HG03175 (cell line): ENCODE measurements at regions not wholly inside any gene's neighbourhood (a gene's known extent, or its start where the extent isn't known, plus 50 kb on each side); places are given as distances from the start of the nearest gene placed in this dataset.

Source experiments
- ATAC-seq: cut with Tn5 transposase; IDR thresholded peaks from one replicate; pipeline ENCODE4 v1.9.1; 2021; ENCODE audit warnings: mild to moderate bottlenecking, moderate library complexity; ENCODE audit not compliant: unreplicated experiment

DNA sequence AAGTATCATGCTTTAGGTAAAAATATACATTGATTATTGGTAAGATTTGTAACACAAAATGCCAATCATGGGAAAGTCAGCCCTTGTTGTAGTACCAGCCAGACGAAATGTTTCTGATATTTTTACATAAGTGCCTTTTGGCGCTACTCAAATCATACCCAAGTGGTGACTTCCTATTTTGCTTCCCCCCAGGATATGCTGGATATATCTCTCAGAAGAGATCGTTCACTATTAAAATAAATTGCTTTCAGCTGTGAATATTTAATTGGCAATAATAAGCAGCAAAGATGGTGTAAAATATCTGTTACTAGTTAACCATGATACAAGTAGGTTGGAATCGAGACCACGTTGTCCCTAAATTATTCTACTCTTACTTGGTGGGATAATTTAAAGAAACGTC, 909.2 kb upstream of the LRRN3 start:
- ATAC-seq = no peak

- no peak for ATAC-seq
These were observed 904.6 kb upstream of the LRRN3 start for GRCh38 chr7:110186334-110186733.

DNA sequence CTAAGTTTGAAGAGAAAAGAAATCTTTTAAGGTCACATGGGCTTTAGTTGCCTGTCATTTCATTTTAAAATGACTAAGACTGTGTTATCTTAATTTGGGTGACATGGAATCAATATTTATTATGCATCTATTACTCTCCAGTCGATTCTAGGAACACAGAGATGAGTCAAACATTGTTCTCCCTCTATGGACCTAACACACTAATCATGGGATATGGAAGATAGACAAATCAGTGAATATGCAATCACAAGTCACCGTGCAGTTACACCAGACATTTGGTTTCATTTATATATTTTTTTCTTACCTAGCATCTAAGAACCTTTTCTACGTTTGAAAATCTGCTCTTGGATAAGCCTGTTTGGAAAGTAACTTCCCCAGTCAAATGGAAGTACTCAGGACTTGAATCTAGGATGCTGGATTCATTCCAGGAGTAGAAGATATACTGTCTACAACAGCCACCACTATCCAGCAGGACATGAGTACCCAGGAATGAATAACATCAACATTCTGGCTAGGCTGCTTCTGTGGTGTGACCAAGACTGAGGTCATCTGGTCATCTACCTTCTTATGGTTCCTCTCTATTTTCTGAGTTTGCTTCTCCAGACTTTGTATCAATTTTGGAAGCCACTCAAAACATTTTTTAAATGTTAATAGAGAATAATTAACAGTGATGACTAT, 902.9 kb upstream of the LRRN3 start:
- ATAC-seq = no peak

DNA sequence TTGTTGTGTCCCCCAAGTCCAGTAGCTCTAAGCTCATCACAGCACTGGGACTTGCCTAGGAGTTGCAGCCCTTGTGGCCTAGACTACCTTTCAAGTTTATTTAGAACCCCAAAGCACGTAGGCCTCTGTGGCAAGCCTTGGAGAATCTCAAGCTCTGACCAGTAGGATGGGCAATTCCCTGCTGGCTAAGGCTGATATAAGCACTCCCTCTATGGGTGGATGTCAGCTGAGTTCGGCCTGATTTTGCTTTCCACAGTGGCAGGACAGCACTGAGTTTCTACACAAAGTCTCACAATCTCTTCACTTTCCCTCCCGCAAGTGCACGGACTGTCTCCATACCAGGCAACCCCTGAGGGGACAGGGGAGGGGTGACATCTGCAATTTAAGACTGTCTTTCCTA, 886.4 kb upstream of the LRRN3 start:
- no peak for ATAC-seq

DNA sequence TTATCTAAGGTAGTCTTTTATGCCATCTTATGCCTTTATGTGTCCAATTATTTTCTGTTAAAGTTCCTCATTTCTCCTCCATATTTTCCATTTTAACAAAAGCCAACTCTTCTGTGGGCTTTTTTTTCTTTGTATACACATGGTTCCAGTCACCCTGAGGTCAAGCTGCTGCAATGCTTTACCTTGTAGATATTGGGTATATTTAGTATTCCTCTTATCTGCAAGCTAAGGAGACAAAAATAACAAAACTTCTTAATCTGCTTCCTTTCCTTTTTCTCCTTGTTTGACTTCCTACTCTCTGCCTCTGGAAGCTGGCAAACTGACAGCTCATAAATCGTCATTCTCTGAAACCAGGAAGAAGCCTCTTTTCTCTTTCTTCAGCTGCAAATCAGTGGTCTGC, 885.0 kb upstream of the LRRN3 start:
- no peak for ATAC-seq

GRCh38 chr7:110209884-110210283, 881.0 kb upstream of the LRRN3 start:
- no peak for ATAC-seq

GRCh38 chr7:110210941-110211608, 879.9 kb upstream of the LRRN3 start:
- no peak for ATAC-seq

GRCh38 chr7:110224643-110225042, 866.3 kb upstream of the LRRN3 start:
- ATAC-seq = no peak

DNA sequence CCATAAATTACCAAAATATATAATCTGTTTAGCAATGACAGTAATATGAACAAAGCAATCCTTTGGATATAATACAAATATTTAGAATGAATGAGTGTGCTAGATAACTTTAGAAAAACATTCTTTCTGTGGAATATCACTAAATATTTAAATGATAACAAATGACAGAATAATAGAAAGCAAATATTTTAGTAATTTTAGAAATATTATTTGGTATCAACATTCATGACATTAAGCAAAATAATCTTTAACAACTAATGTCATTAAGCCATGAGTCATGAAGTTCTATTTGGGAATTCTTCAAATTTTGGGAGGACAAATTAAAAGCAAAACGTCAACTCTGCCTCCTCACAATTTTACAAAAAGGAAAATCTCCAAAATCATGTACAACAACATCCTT, 844.8 kb upstream of the LRRN3 start:
- ATAC-seq = no peak

DNA sequence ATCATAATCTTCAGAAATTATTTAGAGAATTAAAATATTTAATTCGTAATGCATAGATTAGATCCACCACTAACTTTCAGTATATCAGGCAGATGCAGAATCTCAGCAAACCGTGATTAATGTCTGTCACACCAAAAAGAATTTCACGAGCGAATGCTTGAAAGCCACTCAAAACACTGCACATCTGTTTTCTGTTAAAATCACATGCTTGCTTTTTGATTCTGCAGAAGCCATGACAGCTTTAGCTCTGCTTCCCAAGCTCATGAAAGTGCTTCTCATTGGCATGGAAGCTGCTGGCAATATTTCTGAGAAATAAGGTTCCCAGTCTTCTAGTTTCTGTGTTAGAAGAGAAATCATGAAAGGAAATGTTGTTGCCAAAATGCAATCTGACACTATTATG, 837.8 kb upstream of the LRRN3 start:
- ATAC-seq = no peak

- no peak for ATAC-seq
These were observed 833.3 kb upstream of the LRRN3 start for GRCh38 chr7:110257673-110258072.

- no peak for ATAC-seq
These were observed 828.7 kb upstream of the LRRN3 start for GRCh38 chr7:110262251-110262650.

GRCh38 chr7:110264288-110264687, 826.6 kb upstream of the LRRN3 start:
- ATAC-seq = no peak

DNA sequence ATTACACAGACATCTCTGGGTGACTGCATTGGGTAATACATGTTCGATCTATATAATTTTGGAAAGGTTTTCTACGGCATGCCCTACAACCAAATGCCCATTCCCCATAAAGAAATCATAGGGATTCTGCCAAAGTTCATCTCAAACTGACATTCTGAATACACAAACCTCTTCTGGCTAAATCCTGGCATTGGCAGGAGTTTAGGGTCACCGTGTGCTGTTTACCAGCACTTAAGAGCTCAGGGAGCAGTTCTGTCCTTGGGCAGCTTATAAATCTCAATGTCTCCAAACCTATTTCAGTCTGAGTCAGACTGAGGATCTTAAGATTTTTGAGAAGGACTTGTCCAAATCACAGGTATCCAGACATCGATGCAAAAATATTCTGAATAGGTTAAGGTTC, 809.6 kb upstream of the LRRN3 start:
- no peak for ATAC-seq

- ATAC-seq = no peak
These were observed 807.9 kb upstream of the LRRN3 start for GRCh38 chr7:110283056-110283455.

- ATAC-seq = no peak
These were observed 799.5 kb upstream of the LRRN3 start for GRCh38 chr7:110291430-110291829.

DNA sequence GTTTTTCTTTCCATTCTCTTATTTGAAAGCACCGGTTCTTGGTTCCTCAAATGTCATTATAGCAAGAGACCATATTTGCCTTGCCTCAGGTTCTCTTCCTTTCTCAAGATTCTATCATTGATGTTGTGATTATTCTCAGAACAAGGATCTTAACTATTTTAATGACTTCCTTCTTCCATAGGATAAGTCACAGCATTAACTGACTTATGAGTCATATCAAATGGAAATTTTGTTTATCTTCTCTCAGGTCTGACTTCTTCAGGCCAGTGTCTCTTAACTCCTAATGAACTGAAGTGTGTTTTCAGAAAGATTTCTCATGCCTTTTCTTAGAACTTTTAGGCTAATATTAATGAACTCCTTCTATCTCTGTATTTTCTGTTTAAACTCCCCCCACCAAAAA, 794.6 kb upstream of the LRRN3 start:
- ATAC-seq = no peak

GRCh38 chr7:110307776-110308175, 783.2 kb upstream of the LRRN3 start:
- ATAC-seq = no peak

DNA sequence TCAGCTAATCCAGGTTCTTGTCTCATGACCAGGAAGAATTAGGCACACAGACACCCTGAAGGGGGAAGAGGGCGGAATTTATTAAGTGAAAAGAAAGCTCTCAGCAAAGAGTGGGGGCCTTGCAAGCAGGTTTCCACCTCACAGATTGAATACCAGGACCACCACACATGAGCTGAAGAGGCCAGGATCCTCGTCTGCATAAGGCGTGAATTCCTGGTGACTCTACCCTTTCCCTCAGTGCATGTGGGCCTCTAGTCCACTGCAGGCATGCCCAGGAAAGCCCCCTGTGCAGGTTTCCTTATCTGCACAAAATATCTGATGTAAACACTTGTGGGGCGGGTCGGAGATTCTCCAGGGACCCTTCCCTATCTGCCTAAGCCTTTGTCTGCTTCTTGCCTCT, 782.1 kb upstream of the LRRN3 start:
- ATAC-seq = no peak

GRCh38 chr7:110309941-110310340, 781.0 kb upstream of the LRRN3 start:
- ATAC-seq = no peak

DNA sequence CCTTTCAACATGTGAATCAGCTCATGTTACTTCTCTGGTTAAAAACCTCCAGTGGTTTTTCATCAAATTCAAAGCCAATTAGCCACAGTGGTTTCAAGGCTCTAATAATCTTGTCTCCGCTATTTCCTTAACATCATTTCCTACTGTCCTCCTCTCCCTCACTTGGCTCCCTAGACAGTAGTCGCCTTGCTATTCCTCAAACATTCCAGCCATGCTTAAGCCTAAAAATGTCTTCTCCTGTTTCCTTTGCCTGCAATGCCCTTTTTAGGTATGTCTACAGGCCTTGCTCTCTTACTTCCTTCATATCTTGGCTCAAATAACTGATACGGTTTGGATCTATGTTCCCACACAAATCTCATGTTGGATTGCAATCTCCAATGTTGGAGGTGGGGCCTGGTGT, 779.4 kb upstream of the LRRN3 start:
- no peak for ATAC-seq

- ATAC-seq = no peak
These were observed 773.2 kb upstream of the LRRN3 start for GRCh38 chr7:110317541-110318265.
